CD4-positive, alpha-beta T cell treated with Interleukin-21 for 1 hour (primary cell): ENCODE measurements at regions not wholly inside any gene's neighbourhood (a gene's known extent, or its start where the extent isn't known, plus 50 kb on each side); places are given as distances from the start of the nearest gene placed in this dataset.
"Not testable (repeated sequence)": the region's sequence is repeated elsewhere in the genome, so short reads cannot be mapped to it uniquely, and the experiment has no call there.

Experiments
- DNase-seq: peaks from one replicate; pipeline ENCODE4 v3.0.0-alpha.2; 2020

GRCh38 chr21:43286196-43286595, 117.4 kb downstream of the CRYAA start:
- no peak for DNase-seq

GRCh38 chr21:43284700-43285099, 115.9 kb downstream of the CRYAA start:
- no peak for DNase-seq

GRCh38 chr21:43284238-43284637, 115.4 kb downstream of the CRYAA start:
- DNase-seq: no peak

GRCh38 chr21:43283925-43284221, 115.1 kb downstream of the CRYAA start:
- DNase-seq: not testable (repeated sequence)

GRCh38 chr21:43283136-43283924, 114.5 kb downstream of the CRYAA start:
- DNase-seq: no peak

- DNase-seq: no peak
Measured at GRCh38 chr21:43282358-43283120, 113.7 kb downstream of the CRYAA start.

- DNase-seq: no peak
Measured at GRCh38 chr21:43281661-43282357, 113.0 kb downstream of the CRYAA start.

- no peak for DNase-seq
Measured at GRCh38 chr21:43280949-43281633, 112.3 kb downstream of the CRYAA start.

- DNase-seq: no peak
Measured at GRCh38 chr21:43279578-43279894, 110.7 kb downstream of the CRYAA start.

GRCh38 chr21:43278766-43279577, 110.2 kb downstream of the CRYAA start:
- no peak for DNase-seq

- DNase-seq: no peak
Measured at GRCh38 chr21:43278359-43278758, 109.6 kb downstream of the CRYAA start.

GRCh38 chr21:43277481-43278351, 108.9 kb downstream of the CRYAA start:
- no peak for DNase-seq

GRCh38 chr21:43276811-43277210, 108.0 kb downstream of the CRYAA start:
- DNase-seq: no peak

- no peak for DNase-seq
Measured at GRCh38 chr21:43275421-43276211, 106.8 kb downstream of the CRYAA start.

- no peak for DNase-seq
Measured at GRCh38 chr21:43274946-43275310, 106.1 kb downstream of the CRYAA start.

GRCh38 chr21:43274022-43274945, 105.5 kb downstream of the CRYAA start:
- DNase-seq: no peak

- no peak for DNase-seq
Measured at GRCh38 chr21:43273708-43274021, 104.9 kb downstream of the CRYAA start.

- no peak for DNase-seq
Measured at GRCh38 chr21:43273016-43273707, 104.4 kb downstream of the CRYAA start.

GRCh38 chr21:43272591-43272990, 103.8 kb downstream of the CRYAA start:
- no peak for DNase-seq
